ENCODE measurements at regions not wholly inside any gene's neighbourhood (a gene's known extent, or its start where the extent isn't known, plus 50 kb on each side); places are given as distances from the start of the nearest gene placed in this dataset.

- DNase-seq (ENCODE audit: low spot score): peak; percentile 35
Measured at GRCh38 chr13:111394211-111394922, 73.9 kb downstream of the TEX29 start.

GRCh38 chr13:111395511-111396393 is 75.3 kb downstream of the TEX29 start:
- peak; percentile 34 for DNase-seq (ENCODE audit: low spot score)

GRCh38 chr13:111396457-111396856 is 76.0 kb downstream of the TEX29 start:
- no peak for DNase-seq (ENCODE audit: low spot score)

GRCh38 chr13:111397202-111397880 is 76.9 kb downstream of the TEX29 start:
- DNase-seq (ENCODE audit: low spot score): peak; percentile 31

GRCh38 chr13:111398196-111398595 is 77.8 kb downstream of the TEX29 start:
- peak; percentile 24 for DNase-seq (ENCODE audit: low spot score)

GRCh38 chr13:111398715-111399299 is 78.4 kb downstream of the TEX29 start:
- peak; percentile 1 for DNase-seq (ENCODE audit: low spot score)

- peak; percentile 19 for DNase-seq (ENCODE audit: low spot score)
Measured at GRCh38 chr13:111399334-111399733, 78.9 kb downstream of the TEX29 start.

GRCh38 chr13:111399776-111400538 is 79.5 kb downstream of the TEX29 start:
- DNase-seq (ENCODE audit: low spot score): peak; percentile 25

- DNase-seq (ENCODE audit: low spot score): no peak
Measured at GRCh38 chr13:111401151-111401550, 80.7 kb downstream of the TEX29 start.

GRCh38 chr13:111401755-111402154 is 81.3 kb downstream of the TEX29 start:
- no peak for DNase-seq (ENCODE audit: low spot score)

- DNase-seq (ENCODE audit: low spot score): no peak
Measured at GRCh38 chr13:111402441-111402840, 82.0 kb downstream of the TEX29 start.

GRCh38 chr13:111403266-111403665 is 82.8 kb downstream of the TEX29 start:
- no peak for DNase-seq (ENCODE audit: low spot score)

GRCh38 chr13:111404746-111405145 is 84.3 kb downstream of the TEX29 start:
- DNase-seq (ENCODE audit: low spot score): no peak

- no peak for DNase-seq (ENCODE audit: low spot score)
Measured at GRCh38 chr13:111406636-111407035, 86.2 kb downstream of the TEX29 start.

GRCh38 chr13:111407381-111408131 is 87.1 kb downstream of the TEX29 start:
- DNase-seq (ENCODE audit: low spot score): no peak

GRCh38 chr13:111409413-111409812 is 89.0 kb downstream of the TEX29 start:
- no peak for DNase-seq (ENCODE audit: low spot score)

- DNase-seq (ENCODE audit: low spot score): no peak
Measured at GRCh38 chr13:111410232-111411021, 90.0 kb downstream of the TEX29 start.

- no peak for DNase-seq (ENCODE audit: low spot score)
Measured at GRCh38 chr13:111411151-111411858, 90.9 kb downstream of the TEX29 start.

Data from ureter (tissue), 1 donor.